Activated CD8-positive, alpha-beta T cell treated with anti-CD3 and anti-CD28 coated beads, Interleukin-2, amount 10 ng/mL, durations not matched to agents 7 days and 5 days (primary cell): ENCODE measurements at regions not wholly inside any gene's neighbourhood (a gene's known extent, or its start where the extent isn't known, plus 50 kb on each side); places are given as distances from the start of the nearest gene placed in this dataset.

Experiments used
- ATAC-seq: fragments of 150-1000 bp; cut with Tn5 transposase; one replicate; pipeline ENCODE4 v1.10.0; 2021; ENCODE audit warnings: moderate library complexity
- CTCF ChIA-PET: fragments of 350-600 bp; sonication (Branson Sonifier 250); formaldehyde crosslinking; loops from one replicate; lab custom pipeline; 2021; ENCODE audit warnings: antibody characterized with exemption; lab: Charles Lee
- POLR2A ChIA-PET: fragments of 350-600 bp; sonication (Branson Sonifier 250); formaldehyde crosslinking; loops from one replicate; lab custom pipeline; 2021; ENCODE audit warnings: antibody characterized with exemption; lab: Charles Lee
- DNase-seq: peaks from one replicate; pipeline ENCODE4 v3.0.0-alpha.2; 2020
- H3K27ac Mint-ChIP-seq: one replicate; pipeline ENCODE4 v1.8.0; 2021; ENCODE audit warnings: mild to moderate bottlenecking, mixed read lengths
- H3K27me3 Mint-ChIP-seq: one replicate; pipeline ENCODE4 v1.8.0; 2021; ENCODE audit warnings: low read depth, mixed read lengths
- H3K36me3 Mint-ChIP-seq: one replicate; pipeline ENCODE4 v1.8.0; 2021; ENCODE audit warnings: low read depth, mixed read lengths
- H3K4me1 Mint-ChIP-seq: one replicate; pipeline ENCODE4 v1.8.0; 2021; ENCODE audit warnings: low read depth, mixed read lengths
- H3K4me3 Mint-ChIP-seq: one replicate; pipeline ENCODE4 v1.8.0; 2021; ENCODE audit warnings: mild to moderate bottlenecking, mixed read lengths
- H3K9me3 Mint-ChIP-seq: one replicate; pipeline ENCODE4 v1.8.0; 2022; ENCODE audit warnings: mixed read lengths; ENCODE audit not compliant: insufficient read depth

GRCh38 chr6:165991341-165991740 is 176.3 kb downstream of the TBXT start:
- ATAC-seq: no peak
- no peak overlapping the region for H3K4me3 Mint-ChIP-seq
- no peaks in the 10 kb centered on the region for H3K9me3 Mint-ChIP-seq
- peaks cover 53% of the 10 kb centered on the region for H3K27me3 Mint-ChIP-seq
- ChIA-PET POLR2A (no interaction called here), CTCF (no interaction called here)
- DNase-seq: no peak
- peaks cover 13% of the 10 kb centered on the region for H3K4me1 Mint-ChIP-seq
- no peaks in the 10 kb centered on the region for H3K36me3 Mint-ChIP-seq
- no peak overlapping the region for H3K27ac Mint-ChIP-seq

GRCh38 chr6:165990216-165990615 is 177.4 kb downstream of the TBXT start:
- H3K36me3 Mint-ChIP-seq: no peaks in the 10 kb centered on the region
- H3K4me1 Mint-ChIP-seq: peaks cover 13% of the 10 kb centered on the region
- DNase-seq (no peak), ATAC-seq (no peak)
- H3K4me3 Mint-ChIP-seq: no peak overlapping the region
- ChIA-PET CTCF (no interaction called here), POLR2A (no interaction called here)
- peaks cover 61% of the 10 kb centered on the region for H3K27me3 Mint-ChIP-seq
- H3K27ac Mint-ChIP-seq: no peak overlapping the region
- H3K9me3 Mint-ChIP-seq: no peaks in the 10 kb centered on the region

- H3K9me3 Mint-ChIP-seq: no peaks in the 10 kb centered on the region
- peaks cover 63% of the 10 kb centered on the region for H3K27me3 Mint-ChIP-seq
- ChIA-PET CTCF (no interaction called here), POLR2A (no interaction called here)
- peaks cover 13% of the 10 kb centered on the region for H3K4me1 Mint-ChIP-seq
- H3K36me3 Mint-ChIP-seq: no peaks in the 10 kb centered on the region
- no peak for DNase-seq
- H3K27ac Mint-ChIP-seq: no peak overlapping the region
- no peak overlapping the region for H3K4me3 Mint-ChIP-seq
- ATAC-seq: no peak
These were observed 178.7 kb downstream of the TBXT start for GRCh38 chr6:165988757-165989456.

- POLR2A ChIA-PET: no interaction called here
- Mint-ChIP-seq H3K27me3 (peaks cover 61% of the 10 kb centered on the region), H3K4me3 (no peak overlapping the region)
These were observed 179.3 kb downstream of the TBXT start for GRCh38 chr6:165988302-165988756.

GRCh38 chr6:165987483-165988301 is 180.0 kb downstream of the TBXT start:
- no peak for DNase-seq
- H3K4me3 Mint-ChIP-seq: peak overlapping the region; percentile 9
- no peaks in the 10 kb centered on the region for H3K9me3 Mint-ChIP-seq
- H3K27ac Mint-ChIP-seq: no peak overlapping the region
- POLR2A ChIA-PET: no interaction called here
- H3K27me3 Mint-ChIP-seq: peaks cover 65% of the 10 kb centered on the region
- H3K36me3 Mint-ChIP-seq: no peaks in the 10 kb centered on the region
- H3K4me1 Mint-ChIP-seq: peaks cover 13% of the 10 kb centered on the region
- CTCF ChIA-PET: no interaction called here
- ATAC-seq: no peak

More at GRCh38 chr6:165988302-165988756, 179.3 kb downstream of the TBXT start:
- CTCF ChIA-PET: no interaction called here
- ATAC-seq: no peak
- Mint-ChIP-seq H3K27ac (no peak overlapping the region), H3K36me3 (no peaks in the 10 kb centered on the region), H3K9me3 (no peaks in the 10 kb centered on the region), H3K4me1 (peaks cover 13% of the 10 kb centered on the region)
- no peak for DNase-seq

- CTCF ChIA-PET: no interaction called here
These were observed 180.7 kb downstream of the TBXT start for GRCh38 chr6:165986914-165987482.

GRCh38 chr6:165986311-165986913 is 181.2 kb downstream of the TBXT start:
- Mint-ChIP-seq H3K4me1 (peaks cover 13% of the 10 kb centered on the region), H3K9me3 (no peaks in the 10 kb centered on the region), H3K27ac (no peak overlapping the region), H3K4me3 (no peak overlapping the region), H3K36me3 (no peaks in the 10 kb centered on the region), H3K27me3 (peaks cover 71% of the 10 kb centered on the region)
- ChIA-PET CTCF (no interaction called here), POLR2A (no interaction called here)
- DNase-seq: no peak
- no peak for ATAC-seq

More at GRCh38 chr6:165986914-165987482, 180.7 kb downstream of the TBXT start:
- no peaks in the 10 kb centered on the region for H3K9me3 Mint-ChIP-seq
- H3K27ac Mint-ChIP-seq: no peak overlapping the region
- DNase-seq (no peak), ATAC-seq (no peak)
- H3K4me1 Mint-ChIP-seq: peaks cover 13% of the 10 kb centered on the region
- peaks cover 67% of the 10 kb centered on the region for H3K27me3 Mint-ChIP-seq
- H3K36me3 Mint-ChIP-seq: no peaks in the 10 kb centered on the region
- POLR2A ChIA-PET: no interaction called here
- H3K4me3 Mint-ChIP-seq: no peak overlapping the region

GRCh38 chr6:165985806-165986299 is 181.8 kb downstream of the TBXT start:
- peaks cover 13% of the 10 kb centered on the region for H3K4me1 Mint-ChIP-seq
- POLR2A ChIA-PET: no interaction called here
- no peak for ATAC-seq

GRCh38 chr6:165985281-165985805 is 182.3 kb downstream of the TBXT start:
- Mint-ChIP-seq H3K4me3 (no peak overlapping the region), H3K36me3 (no peaks in the 10 kb centered on the region), H3K27me3 (peaks cover 60% of the 10 kb centered on the region), H3K4me1 (peaks cover 13% of the 10 kb centered on the region), H3K27ac (no peak overlapping the region), H3K9me3 (no peaks in the 10 kb centered on the region)
- ATAC-seq (no peak), DNase-seq (no peak)
- CTCF ChIA-PET: no interaction called here
- POLR2A ChIA-PET: no interaction called here

More at GRCh38 chr6:165985806-165986299, 181.8 kb downstream of the TBXT start:
- Mint-ChIP-seq H3K27ac (no peak overlapping the region), H3K4me3 (no peak overlapping the region), H3K27me3 (peaks cover 66% of the 10 kb centered on the region), H3K36me3 (no peaks in the 10 kb centered on the region), H3K9me3 (no peaks in the 10 kb centered on the region)
- CTCF ChIA-PET: no interaction called here
- DNase-seq: no peak

GRCh38 chr6:165984729-165985275 is 182.8 kb downstream of the TBXT start:
- CTCF ChIA-PET: no interaction called here
- Mint-ChIP-seq H3K27ac (no peak overlapping the region), H3K4me1 (peaks cover 13% of the 10 kb centered on the region), H3K4me3 (no peak overlapping the region), H3K36me3 (no peaks in the 10 kb centered on the region), H3K9me3 (no peaks in the 10 kb centered on the region), H3K27me3 (peaks cover 55% of the 10 kb centered on the region)
- POLR2A ChIA-PET: no interaction called here
- ATAC-seq: no peak
- no peak for DNase-seq
